Transverse colon (tissue), 4 donors: ENCODE measurements at regions not wholly inside any gene's neighbourhood (a gene's known extent, or its start where the extent isn't known, plus 50 kb on each side); places are given as distances from the start of the nearest gene placed in this dataset.

ENCODE experiments used
- DNase-seq: peaks from one replicate; pipeline ENCODE4 v3.0.0-alpha.2; 2019
- H3K27ac ChIP-seq, 4 donors: fragments of 200-600 bp; sonication (generic); 2 replicates each; pipeline ENCODE4 v1.5.1; 2016 to 2018; ENCODE audit warnings: inconsistent platforms in 4 of 4
- H3K27me3 ChIP-seq: fragments of 200-600 bp; sonication (generic); 2 replicates; pipeline ENCODE4 v1.5.1; 2017; ENCODE audit warnings: inconsistent platforms
- H3K36me3 ChIP-seq, 4 donors: fragments of 200-600 bp; sonication (generic); 2 replicates each; pipeline ENCODE4 v1.5.1; 2017 to 2019; ENCODE audit warnings: inconsistent platforms in 4 of 4
- H3K4me1 ChIP-seq, 4 donors: fragments of 200-600 bp; sonication (generic); 2 replicates each; pipeline ENCODE4 v1.5.1; 2017 to 2020; ENCODE audit warnings: inconsistent platforms in 4 of 4
- H3K4me3 ChIP-seq, 4 donors: fragments of 200-600 bp; sonication (generic); 1 replicate in 1 of 4; 2 replicates in 3 of 4; pipeline versions ENCODE4 v1.5.1 to v1.6.1; 2017 to 2019; ENCODE audit warnings: inconsistent platforms in 4 of 4
- H3K9me3 ChIP-seq, 2 donors: fragments of 200-600 bp; sonication (generic); 2 replicates each; pipeline ENCODE4 v1.5.1; 2017 to 2019; ENCODE audit warnings: inconsistent platforms in 2 of 2
- EP300 ChIP-seq: sonication (generic); formaldehyde crosslinking; IDR thresholded peaks from one replicate; pipeline ENCODE4 v1.6.1; 2017; ENCODE audit warnings: antibody characterized with exemption, low read depth
- POLR2A ChIP-seq: fragments of 450-650 bp; IDR thresholded peaks from one replicate; pipeline ENCODE4 v1.6.1; 2016; ENCODE audit warnings: antibody characterized with exemption, mild to moderate bottlenecking, moderate library complexity
- POLR2AphosphoS5 ChIP-seq, 3 donors: sonication (generic); formaldehyde crosslinking; IDR thresholded peaks; one replicate each; pipeline ENCODE4 v1.6.1; 2016; ENCODE audit warnings: antibody characterized with exemption in 3 of 3
- WGBS, 2 donors: methylation state at CpG; one replicate each; pipeline ENCODE4 v1.1.5; 2018; ENCODE audit warnings: low coverage in 1 of 2; 5-methylcytosine and 5-hydroxymethylcytosine counted together
- in situ Hi-C, 4 donors: fragments of 200-750 bp; cut with MboI; loops; one replicate each; pipeline versions ENCODE4 v1.15.0 to v1.15.1; 2017; ENCODE audit warnings: low sequenced_read_pairs in 3 of 4, low pct_ligation_motif_present in 1 of 4, low pct_unique_long_range_greater_than_20kb in 1 of 4
- intact Hi-C: fragments of 100-400 bp; cut with DNase I; formaldehyde crosslinking; loops from one replicate; pipeline ENCODE4 v1.15.1; 2023; ENCODE audit warnings: low total_unique reads
- TF ChIP-seq, protein P1 (sequence below), 5 experiments: fragments of 200-600 bp in 3 of 5; fragments of 450-650 bp in 2 of 5; sonication (generic) in 3 of 5; IDR thresholded peaks; 1 replicate in 2 of 5; 2 replicates in 3 of 5; pipeline ENCODE4 v1.5.1; 2016 to 2017; ENCODE audit warnings: antibody characterized with exemption in 5 of 5, inconsistent platforms in 3 of 5, mild to moderate bottlenecking in 2 of 5, moderate library complexity in 1 of 5

DNA sequence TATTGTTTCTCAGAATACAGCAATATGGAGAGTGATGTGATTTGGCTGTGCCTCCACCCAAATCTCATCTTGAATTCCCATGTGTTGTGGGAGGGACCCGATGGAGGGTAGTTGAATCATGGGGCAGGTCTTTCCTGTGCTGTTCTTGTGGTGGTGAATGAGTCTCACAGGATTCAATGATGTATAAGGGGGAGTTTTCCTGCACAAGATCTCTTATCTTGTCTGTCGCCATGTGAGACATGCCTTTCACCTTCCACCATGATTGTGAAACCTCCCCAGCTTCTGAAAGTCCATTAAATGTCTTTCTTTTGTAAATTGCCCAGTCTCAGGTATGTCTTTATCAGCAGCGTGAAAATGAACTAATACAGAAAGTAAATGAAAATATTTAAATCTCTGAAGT lies 234.8 kb upstream of the TENT5A start:
- 92 to 94% methylated on average over 3 of the region's 3 CpGs for WGBS, 2 donors
- H3K4me1 ChIP-seq, result no peaks in the 10 kb centered on the region
- H3K36me3 ChIP-seq, result no peaks in the 10 kb centered on the region
- intact Hi-C loops, result no loop called here
- in situ Hi-C loops, result no loop called here
- no peak for DNase-seq
- H3K27me3 ChIP-seq, result no peaks in the 10 kb centered on the region
- H3K4me3 ChIP-seq, result no peak overlapping the region
- no peak overlapping the region for H3K27ac ChIP-seq
- H3K9me3 ChIP-seq, result no peaks in the 10 kb centered on the region
- no peak for TF ChIP-seq POLR2AphosphoS5 (IDR thresholded peaks at IDR 0.05)
- TF ChIP-seq POLR2A, result no peak
- TF ChIP-seq, protein P1, sequence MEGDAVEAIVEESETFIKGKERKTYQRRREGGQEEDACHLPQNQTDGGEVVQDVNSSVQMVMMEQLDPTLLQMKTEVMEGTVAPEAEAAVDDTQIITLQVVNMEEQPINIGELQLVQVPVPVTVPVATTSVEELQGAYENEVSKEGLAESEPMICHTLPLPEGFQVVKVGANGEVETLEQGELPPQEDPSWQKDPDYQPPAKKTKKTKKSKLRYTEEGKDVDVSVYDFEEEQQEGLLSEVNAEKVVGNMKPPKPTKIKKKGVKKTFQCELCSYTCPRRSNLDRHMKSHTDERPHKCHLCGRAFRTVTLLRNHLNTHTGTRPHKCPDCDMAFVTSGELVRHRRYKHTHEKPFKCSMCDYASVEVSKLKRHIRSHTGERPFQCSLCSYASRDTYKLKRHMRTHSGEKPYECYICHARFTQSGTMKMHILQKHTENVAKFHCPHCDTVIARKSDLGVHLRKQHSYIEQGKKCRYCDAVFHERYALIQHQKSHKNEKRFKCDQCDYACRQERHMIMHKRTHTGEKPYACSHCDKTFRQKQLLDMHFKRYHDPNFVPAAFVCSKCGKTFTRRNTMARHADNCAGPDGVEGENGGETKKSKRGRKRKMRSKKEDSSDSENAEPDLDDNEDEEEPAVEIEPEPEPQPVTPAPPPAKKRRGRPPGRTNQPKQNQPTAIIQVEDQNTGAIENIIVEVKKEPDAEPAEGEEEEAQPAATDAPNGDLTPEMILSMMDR (IDR thresholded peaks at IDR 0.05), result no peak
- TF ChIP-seq EP300, result no peak

DNA sequence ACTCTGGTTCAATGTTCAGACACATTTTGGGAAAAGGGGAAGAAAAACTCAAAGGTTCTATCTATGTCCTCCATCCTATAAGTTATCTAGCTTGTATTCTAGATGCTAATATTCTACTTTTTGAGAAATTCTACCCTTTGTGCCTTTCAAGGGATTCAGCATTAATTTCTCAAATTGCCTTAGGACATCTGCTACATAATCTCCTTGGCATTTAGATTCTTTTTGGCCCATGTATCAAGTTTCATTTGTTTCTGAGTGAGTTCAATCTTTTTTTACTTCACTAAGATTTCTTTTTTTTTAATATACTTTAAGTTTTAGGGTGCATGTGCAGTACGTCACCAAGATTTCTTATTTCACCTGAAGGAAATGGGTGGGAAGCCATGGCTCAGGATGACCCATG lies 232.7 kb upstream of the TENT5A start:
- intact Hi-C loops, result no loop called here
- H3K27me3 ChIP-seq, result no peaks in the 10 kb centered on the region
- no peak overlapping the region for H3K4me3 ChIP-seq
- WGBS, 2 donors, result 90 to 92% methylated on average over 1 of the region's 1 CpG
- no peaks in the 10 kb centered on the region for H3K4me1 ChIP-seq
- no peak for TF ChIP-seq POLR2A
- TF ChIP-seq, protein P1 (IDR thresholded peaks at IDR 0.05), result no peak
- no peak for TF ChIP-seq POLR2AphosphoS5 (IDR thresholded peaks at IDR 0.05)
- in situ Hi-C loops, result no loop called here
- no peak overlapping the region for H3K27ac ChIP-seq
- H3K9me3 ChIP-seq, result no peaks in the 10 kb centered on the region
- no peak for DNase-seq
- H3K36me3 ChIP-seq, result no peaks in the 10 kb centered on the region

DNA sequence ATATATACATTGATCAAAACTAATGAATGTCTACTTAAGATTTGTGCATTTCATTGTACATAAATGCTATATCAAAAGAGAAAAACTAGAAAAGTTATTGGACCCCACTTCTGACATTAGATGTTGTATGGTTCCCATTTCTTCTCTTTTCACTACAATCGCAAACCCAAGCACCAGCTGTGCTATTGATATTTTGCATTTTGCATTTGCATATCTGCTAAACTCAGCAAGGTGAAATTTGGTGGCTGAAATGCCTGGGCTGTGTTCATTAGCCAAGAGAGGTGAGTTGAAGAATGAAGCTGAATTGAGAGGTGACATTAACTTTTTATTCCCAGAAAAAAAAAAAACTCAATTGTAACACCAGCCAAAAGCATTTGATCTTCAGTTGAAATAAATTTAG lies 232.1 kb upstream of the TENT5A start:
- intact Hi-C loops, result no loop called here
- no peaks in the 10 kb centered on the region for H3K27me3 ChIP-seq

DNA sequence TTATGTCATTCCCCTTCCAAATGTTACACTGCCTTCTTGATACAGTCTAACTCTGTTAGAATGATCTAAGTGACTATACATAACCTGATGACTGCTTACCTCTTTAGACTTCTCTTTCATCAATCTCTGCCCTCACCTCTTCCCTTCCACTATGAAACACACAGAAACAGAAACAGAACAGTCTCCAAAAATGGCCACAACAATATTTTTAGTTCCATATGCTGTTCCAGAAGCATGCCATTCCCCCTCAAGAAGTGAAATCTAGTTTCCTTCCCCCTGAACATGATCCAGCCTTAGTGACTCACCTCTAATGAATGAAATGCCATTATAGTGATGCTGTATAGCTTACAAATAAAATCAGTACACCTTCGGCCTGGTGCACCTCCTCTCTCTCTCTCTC lies 229.3 kb upstream of the TENT5A start:
- WGBS, 2 donors, result 51 to 57% methylated on average over 1 of the region's 1 CpG
- no peak for DNase-seq
- H3K4me3 ChIP-seq, result no peak overlapping the region
- H3K4me1 ChIP-seq, result no peaks in the 10 kb centered on the region
- no peak overlapping the region for H3K27ac ChIP-seq
- intact Hi-C loops, result no loop called here
- no peaks in the 10 kb centered on the region for H3K36me3 ChIP-seq
- H3K9me3 ChIP-seq, result peaks cover 0 to 6% of the 10 kb centered on the region in 2 donors
- in situ Hi-C loops, result no loop called here
- no peaks in the 10 kb centered on the region for H3K27me3 ChIP-seq
- TF ChIP-seq POLR2AphosphoS5 (IDR thresholded peaks at IDR 0.05) (no peak), EP300 (no peak), POLR2A (no peak)
- TF ChIP-seq, protein P1 (IDR thresholded peaks at IDR 0.05), result no peak

More for the DNA sequence above, 232.1 kb upstream of the TENT5A start:
- H3K36me3 ChIP-seq, result no peaks in the 10 kb centered on the region
- in situ Hi-C loops, result no loop called here
- WGBS, 2 donors, result 92 to 100% methylated on average over 1 of the region's 1 CpG
- TF ChIP-seq POLR2A (no peak), EP300 (no peak), POLR2AphosphoS5 (IDR thresholded peaks at IDR 0.05) (no peak)
- TF ChIP-seq, protein P1 (IDR thresholded peaks at IDR 0.05), result no peak
- no peak for DNase-seq
- no peak overlapping the region for H3K4me3 ChIP-seq
- H3K4me1 ChIP-seq, result no peaks in the 10 kb centered on the region
- H3K27ac ChIP-seq, result no peak overlapping the region
- H3K9me3 ChIP-seq, result peaks cover 0 to 5% of the 10 kb centered on the region in 2 donors
